Pancreas (tissue), 10 donors: ENCODE measurements at regions not wholly inside any gene's neighbourhood (a gene's known extent, or its start where the extent isn't known, plus 50 kb on each side); places are given as distances from the start of the nearest gene placed in this dataset.
"Not testable (repeated sequence)": the region's sequence is repeated elsewhere in the genome, so short reads cannot be mapped to it uniquely, and the experiment has no call there.

Experiments used
- ATAC-seq, 4 donors: fragments of 200-7000 bp; cut with Tn5 transposase; one replicate each; pipeline versions ENCODE4 v1.8.0 to v1.9.1; 2020; ENCODE audit warnings: mild to moderate bottlenecking in 4 of 4, moderate library complexity in 4 of 4
- DNase-seq, 6 donors: peaks; one replicate each; pipeline ENCODE4 v3.0.0-alpha.2; 2020
- FAIRE-seq: peaks from 2 replicates; lab custom pipeline; 2012; peaks lifted over from hg19 to GRCh38; lab: Jason Lieb, UNC
- H3K27ac ChIP-seq, 4 donors: fragments of 200-600 bp; sonication (generic); 1 replicate in 3 of 4; 2 replicates in 1 of 4; pipeline versions ENCODE4 v1.5.0 to v1.8.0; 2020
- H3K27me3 ChIP-seq, 4 donors: fragments of 200-600 bp; one replicate each; pipeline ENCODE4 v1.8.0; 2021
- H3K36me3 ChIP-seq, 3 donors: fragments of 200-600 bp; sonication (generic) in 1 of 3; one replicate each; pipeline versions ENCODE4 v1.5.0 to v1.8.0; 2020 to 2021
- H3K4me1 ChIP-seq, 3 donors: fragments of 200-600 bp; one replicate each; pipeline ENCODE4 v1.8.0; 2021
- H3K4me3 ChIP-seq, 4 donors: fragments of 200-600 bp; sonication (generic) in 2 of 4; one replicate each; pipeline versions ENCODE4 v1.5.0 to v1.8.0; 2020 to 2021
- H3K9me3 ChIP-seq, 4 donors: fragments of 200-600 bp; one replicate each; pipeline ENCODE4 v1.8.0; 2021
- WGBS, 2 donors: extraction: QIAGEN DNeasy Blood & Tissue Kit; methylation state at CpG; one replicate each; pipeline ENCODE4 v1.1.7; 2013; 5-methylcytosine and 5-hydroxymethylcytosine counted together
- intact Hi-C, 3 donors: fragments of 100-400 bp; cut with DNase I; formaldehyde crosslinking; loops; one replicate each; pipeline versions ENCODE4 v1.11.1 to v1.14.2; 2022
- TF ChIP-seq, protein P1 (sequence below), 4 donors: fragments of 200-600 bp; sonication (generic) in 3 of 4; IDR thresholded peaks; one replicate each; pipeline versions ENCODE4 v1.5.0 to v1.8.0; 2021; ENCODE audit warnings: antibody characterized with exemption in 4 of 4
- donor health status: healthy with polysubstance abuse.
- donor health status: DM: no; HTN: no; CAD: no; lungs with moderate emphysema.
- donor health status: DM: no; HTN: no; CAD: no.
- donor health status: control.
- donor health status: control.
- donor health status: Bipolar disorder and iron deficiency.
- donor health status: DM: yes; HTN: yes; CAD: no.
- donor health status: DM: no; HTN: no; CAD: no.
- donor health status: DM: no; HTN: no; CAD: no.
- donor health status: DM: yes; HTN: yes; CAD: no.

DNA sequence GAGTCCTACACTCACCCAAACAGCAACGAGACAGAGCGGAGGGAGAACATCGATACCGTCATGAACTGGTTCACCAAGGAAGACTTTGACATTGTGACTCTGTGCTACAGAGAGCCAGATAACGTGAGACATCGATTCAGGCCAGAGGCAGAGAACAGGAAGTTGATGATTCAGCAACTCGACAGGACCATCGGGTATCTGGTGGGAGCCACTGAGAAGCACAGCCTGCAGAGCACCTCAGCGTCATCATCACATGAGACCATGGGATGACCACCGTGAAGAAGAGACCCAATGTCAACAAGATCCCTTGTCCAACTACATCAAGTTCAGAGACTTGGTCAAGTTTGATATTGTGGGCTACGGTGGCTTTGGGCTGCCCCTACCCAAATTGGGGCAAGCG lies 60.8 kb upstream of the DEFB108B start:
- FAIRE-seq, ATAC-seq, H3K27me3 ChIP-seq, H3K4me1 ChIP-seq, DNase-seq, H3K9me3 ChIP-seq, intact Hi-C loops, H3K27ac ChIP-seq, H3K4me3 ChIP-seq, H3K36me3 ChIP-seq: not testable (repeated sequence)
- WGBS, 2 donors: 84 to 86% methylated on average over 12 of the region's 12 CpGs

DNA sequence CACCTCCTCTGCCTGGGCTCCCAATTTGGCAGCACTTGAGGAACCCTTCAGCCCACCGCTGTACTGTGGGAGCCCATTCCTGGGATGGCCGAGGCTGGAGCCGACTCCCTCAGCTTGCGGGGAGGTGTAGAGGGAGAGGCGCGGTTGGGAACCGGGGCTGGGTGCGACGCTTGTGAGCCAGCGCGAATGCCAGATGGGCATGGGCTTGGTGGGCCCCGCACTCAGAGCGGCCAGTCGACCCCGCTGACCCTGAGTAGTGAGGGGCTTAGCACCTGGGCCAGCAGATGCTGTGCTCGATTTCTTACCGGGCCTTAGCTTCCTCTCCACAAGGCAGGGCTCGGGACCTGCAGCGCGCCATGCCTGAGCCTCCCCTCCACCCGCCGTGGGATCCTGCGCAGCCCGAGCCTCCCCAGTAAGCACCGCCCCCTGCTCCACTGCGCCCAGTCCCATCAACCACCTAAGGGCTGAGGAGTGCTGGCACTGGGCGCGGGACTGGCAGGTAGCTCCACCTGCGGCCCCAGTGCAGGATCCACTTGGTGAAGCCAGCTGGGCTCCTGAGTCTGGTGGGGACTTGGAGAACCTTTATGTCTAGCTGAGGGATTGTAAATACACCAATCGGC lies 58.3 kb upstream of the DEFB108B start:
- Histone ChIP-seq H3K27me3 (no peaks in the 10 kb centered on the region), H3K9me3 (no peaks in the 10 kb centered on the region), H3K4me1 (no peaks in the 10 kb centered on the region), H3K36me3 (no peaks in the 10 kb centered on the region), H3K4me3 (no peak overlapping the region), H3K27ac (no peak overlapping the region)
- TF ChIP-seq, protein P1, sequence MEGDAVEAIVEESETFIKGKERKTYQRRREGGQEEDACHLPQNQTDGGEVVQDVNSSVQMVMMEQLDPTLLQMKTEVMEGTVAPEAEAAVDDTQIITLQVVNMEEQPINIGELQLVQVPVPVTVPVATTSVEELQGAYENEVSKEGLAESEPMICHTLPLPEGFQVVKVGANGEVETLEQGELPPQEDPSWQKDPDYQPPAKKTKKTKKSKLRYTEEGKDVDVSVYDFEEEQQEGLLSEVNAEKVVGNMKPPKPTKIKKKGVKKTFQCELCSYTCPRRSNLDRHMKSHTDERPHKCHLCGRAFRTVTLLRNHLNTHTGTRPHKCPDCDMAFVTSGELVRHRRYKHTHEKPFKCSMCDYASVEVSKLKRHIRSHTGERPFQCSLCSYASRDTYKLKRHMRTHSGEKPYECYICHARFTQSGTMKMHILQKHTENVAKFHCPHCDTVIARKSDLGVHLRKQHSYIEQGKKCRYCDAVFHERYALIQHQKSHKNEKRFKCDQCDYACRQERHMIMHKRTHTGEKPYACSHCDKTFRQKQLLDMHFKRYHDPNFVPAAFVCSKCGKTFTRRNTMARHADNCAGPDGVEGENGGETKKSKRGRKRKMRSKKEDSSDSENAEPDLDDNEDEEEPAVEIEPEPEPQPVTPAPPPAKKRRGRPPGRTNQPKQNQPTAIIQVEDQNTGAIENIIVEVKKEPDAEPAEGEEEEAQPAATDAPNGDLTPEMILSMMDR (IDR thresholded peaks at IDR 0.05): no peak
- intact Hi-C loops: no loop called here
- peak in 1 of 6 donors; percentile 55 for DNase-seq
- ATAC-seq: no peak
- 92 to 94% methylated on average over 27 to 30 of the region's 30 CpGs for WGBS, 2 donors
- no peak for FAIRE-seq

DNA sequence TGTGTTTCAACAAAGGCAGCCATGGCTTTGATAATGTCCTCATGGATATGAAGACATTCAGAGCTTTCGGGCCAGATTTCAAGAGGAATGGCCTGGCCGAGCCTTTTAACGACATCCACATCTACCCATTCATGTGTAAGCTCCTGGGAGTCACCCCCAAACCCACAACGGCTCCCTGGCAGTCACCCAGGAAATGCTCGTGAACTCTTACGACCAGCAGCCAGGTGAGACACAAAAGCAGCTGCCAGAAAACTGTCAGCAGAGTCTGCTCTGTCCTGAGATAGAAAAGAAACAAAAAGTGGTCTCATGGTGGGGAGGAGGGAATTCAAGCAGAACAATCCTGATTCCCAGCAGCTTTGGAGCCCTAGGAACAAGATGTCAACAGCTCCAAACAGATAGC lies 52.9 kb upstream of the DEFB108B start:
- H3K27me3 ChIP-seq, H3K9me3 ChIP-seq, H3K36me3 ChIP-seq, DNase-seq, H3K4me3 ChIP-seq, H3K4me1 ChIP-seq, intact Hi-C loops, ATAC-seq, FAIRE-seq, H3K27ac ChIP-seq: not testable (repeated sequence)
- WGBS, 2 donors: 43 to 46% methylated on average over 6 of the region's 6 CpGs

DNA sequence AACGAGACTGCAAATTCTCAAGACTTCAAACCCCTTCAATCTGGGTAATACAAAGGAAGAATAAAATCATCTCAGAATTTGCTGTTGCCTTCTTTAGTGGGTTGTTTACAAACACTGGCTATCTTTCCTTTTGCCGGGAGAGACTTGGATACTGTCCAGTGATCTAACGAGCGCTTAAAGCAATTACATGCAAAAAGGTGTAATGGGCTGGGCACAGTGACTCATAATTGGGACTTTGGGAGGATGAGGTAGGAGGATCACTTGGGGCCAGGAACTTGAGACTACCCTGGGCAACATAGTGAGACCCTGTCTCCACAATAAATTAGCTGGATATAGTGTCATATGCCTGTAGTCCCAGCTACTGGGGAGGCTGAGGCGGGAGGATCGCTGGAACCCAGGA lies 52.2 kb upstream of the DEFB108B start:
- H3K9me3 ChIP-seq, H3K36me3 ChIP-seq, ATAC-seq, H3K4me3 ChIP-seq, intact Hi-C loops, H3K27me3 ChIP-seq, DNase-seq, H3K4me1 ChIP-seq, H3K27ac ChIP-seq, FAIRE-seq: not testable (repeated sequence)
- WGBS, 2 donors: 37 to 42% methylated on average over 6 of the region's 6 CpGs

DNA sequence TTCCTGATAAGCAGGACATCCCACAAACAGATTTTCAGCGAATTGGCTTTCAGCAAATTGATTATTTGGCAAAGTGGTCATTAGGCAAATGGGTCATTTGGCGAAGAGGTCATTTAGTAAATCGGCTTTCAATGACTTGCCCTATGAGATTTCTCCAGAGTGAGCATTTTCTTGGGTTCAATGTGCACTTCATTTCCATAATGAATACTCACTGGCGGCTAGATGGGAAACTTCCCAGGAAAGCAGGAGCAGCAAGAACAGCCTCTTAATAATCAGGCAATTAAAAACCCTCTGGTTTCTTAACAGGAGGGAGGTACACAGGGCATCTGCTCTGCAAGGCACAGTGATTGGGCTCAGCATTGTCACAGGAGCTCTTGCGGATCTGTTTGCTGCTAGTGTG lies 51.5 kb upstream of the DEFB108B start:
- ATAC-seq, H3K9me3 ChIP-seq, intact Hi-C loops, H3K27me3 ChIP-seq, H3K4me1 ChIP-seq, H3K4me3 ChIP-seq, H3K27ac ChIP-seq, FAIRE-seq, DNase-seq, H3K36me3 ChIP-seq: not testable (repeated sequence)
- 61 to 62% methylated on average over 5 of the region's 5 CpGs for WGBS, 2 donors

DNA sequence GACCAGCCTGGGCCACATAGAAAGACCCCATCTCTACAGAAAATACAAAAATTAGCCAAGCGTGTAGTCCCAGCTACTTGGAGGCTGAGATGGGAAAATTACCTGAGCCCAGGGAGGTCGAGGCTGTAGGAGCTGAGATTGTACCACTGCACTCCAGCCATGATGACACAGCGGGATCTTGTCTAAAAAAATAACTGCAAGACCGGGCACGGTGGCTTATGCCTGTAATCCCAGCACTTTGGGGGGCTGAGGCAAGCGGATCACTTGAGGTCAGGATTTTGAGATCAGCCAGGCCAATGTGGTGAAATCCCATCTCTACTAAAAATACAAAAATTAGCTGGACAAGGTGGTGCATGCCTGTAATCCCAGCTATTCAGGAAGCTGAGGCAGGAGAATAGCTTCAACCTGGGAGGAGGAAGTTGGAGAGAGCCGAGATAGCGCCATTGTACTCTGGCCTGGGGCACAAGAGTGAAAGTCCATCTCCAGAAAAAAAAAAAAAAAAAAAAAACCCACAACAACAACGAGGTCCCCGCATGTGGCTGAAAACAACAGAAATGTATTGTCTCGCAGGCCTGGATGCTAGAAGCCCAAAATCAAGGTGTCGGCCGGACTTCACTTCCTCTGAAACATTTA lies 50.7 kb upstream of the DEFB108B start:
- DNase-seq, ATAC-seq: not testable (repeated sequence)
- 80 to 88% methylated on average over 13 of the region's 13 CpGs for WGBS, 2 donors

DNA sequence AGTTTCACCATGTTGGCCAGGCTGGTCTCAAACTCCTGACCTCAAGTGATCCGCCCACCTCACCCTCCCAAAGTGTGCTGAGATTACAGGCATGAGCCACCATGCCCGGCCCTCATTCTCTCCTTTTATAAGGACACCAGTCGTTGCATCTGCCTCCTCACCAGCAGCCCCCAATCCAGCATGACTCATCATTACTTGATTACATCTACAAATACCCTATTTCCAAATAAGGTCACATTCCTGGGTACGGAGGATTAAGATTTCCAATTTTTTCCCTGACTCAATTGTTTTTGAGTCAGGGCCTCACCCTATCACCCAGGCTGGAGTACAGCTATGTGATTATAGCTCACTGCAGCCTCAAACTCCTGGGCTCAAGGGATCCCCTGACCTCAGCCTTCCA lies 49.8 kb upstream of the DEFB108B start:
- ATAC-seq, DNase-seq, FAIRE-seq, H3K9me3 ChIP-seq, H3K36me3 ChIP-seq, H3K27me3 ChIP-seq, H3K4me3 ChIP-seq, H3K27ac ChIP-seq, intact Hi-C loops, H3K4me1 ChIP-seq: not testable (repeated sequence)
- 61 to 77% methylated on average over 4 of the region's 4 CpGs for WGBS, 2 donors

More for the DNA sequence above, 50.7 kb upstream of the DEFB108B start:
- H3K4me1 ChIP-seq, H3K4me3 ChIP-seq, FAIRE-seq, H3K36me3 ChIP-seq, intact Hi-C loops, H3K27me3 ChIP-seq, H3K9me3 ChIP-seq, H3K27ac ChIP-seq: not testable (repeated sequence)
